NCI-H526 treated with DMSO at 0.1 percent for 48 hours (cell line): ENCODE measurements at regions not wholly inside any gene's neighbourhood (a gene's known extent, or its start where the extent isn't known, plus 50 kb on each side); places are given as distances from the start of the nearest gene placed in this dataset.
"Not testable (repeated sequence)": the region's sequence is repeated elsewhere in the genome, so short reads cannot be mapped to it uniquely, and the experiment has no call there.

Experiments used
- DNase-seq: peaks from one replicate; lab custom pipeline; 2025; lab: John Stamatoyannopoulos, UW

- not testable (repeated sequence) for DNase-seq
Measured at GRCh38 chr7:15054304-15054703, 151.8 kb upstream of the DGKB start.

DNA sequence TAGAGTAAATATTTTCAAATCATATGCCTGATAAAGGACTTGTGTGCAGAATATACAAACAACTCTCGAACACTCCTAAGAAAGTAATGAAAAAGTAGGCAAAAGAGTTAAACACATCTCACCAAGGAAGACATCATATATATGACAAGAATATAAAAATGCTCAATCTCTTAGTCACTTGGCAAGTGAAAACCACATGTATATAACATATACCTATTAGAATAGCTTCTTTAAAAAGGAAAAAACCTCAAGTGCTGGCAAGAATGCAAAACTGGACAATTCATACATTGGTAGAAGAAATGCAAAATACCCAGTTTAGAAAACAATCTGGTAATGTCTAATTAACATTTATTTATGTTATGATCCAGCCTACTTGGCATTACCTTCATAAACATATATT, 146.6 kb upstream of the DGKB start:
- DNase-seq, result no peak

- DNase-seq, result no peak
Measured at GRCh38 chr7:15046861-15047260, 144.3 kb upstream of the DGKB start.

DNA sequence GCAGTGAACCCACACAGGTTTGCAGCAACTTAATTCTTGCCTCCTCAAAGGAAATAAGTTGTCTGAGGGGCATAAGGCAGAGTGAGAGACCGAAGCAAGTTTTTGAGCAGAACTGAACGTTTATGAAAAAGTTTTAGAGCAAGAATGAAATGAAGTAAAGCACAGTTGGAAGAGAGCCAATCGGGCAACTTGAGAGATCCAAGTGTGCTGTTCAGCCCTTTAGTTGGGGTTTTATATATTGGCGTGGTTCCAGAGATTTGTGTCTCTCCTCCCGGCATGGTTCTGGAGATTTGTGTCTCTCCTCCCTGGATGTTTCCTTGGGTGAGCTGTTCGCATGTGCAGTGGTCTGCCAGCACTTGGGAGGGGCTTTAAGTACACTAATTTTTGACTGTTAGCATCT, 141.4 kb upstream of the DGKB start:
- no peak for DNase-seq

GRCh38 chr7:15042285-15043065, 139.9 kb upstream of the DGKB start:
- no peak for DNase-seq

- DNase-seq, result no peak
Measured at GRCh38 chr7:15041226-15041625, 138.7 kb upstream of the DGKB start.

DNA sequence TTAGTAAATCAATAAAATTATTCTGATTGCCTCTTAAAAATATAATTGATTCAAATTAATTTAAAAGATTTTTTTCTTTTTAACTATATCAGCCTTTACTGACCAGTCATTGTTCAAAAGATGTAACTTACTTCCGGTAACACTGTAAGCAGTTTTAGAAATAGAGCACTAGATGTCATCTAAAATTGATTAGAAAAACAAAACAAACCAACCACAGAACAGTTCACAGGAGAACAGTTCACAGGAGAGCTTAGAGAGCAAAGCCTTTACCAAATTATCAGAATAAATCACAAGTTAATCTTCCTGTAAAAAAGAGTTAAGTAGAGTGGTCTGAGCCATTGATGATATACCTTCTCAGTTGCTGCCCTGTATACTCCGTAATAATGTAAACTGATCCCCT, 133.3 kb upstream of the DGKB start:
- DNase-seq, result no peak

- DNase-seq, result no peak
Measured at GRCh38 chr7:15033039-15033438, 130.5 kb upstream of the DGKB start.

GRCh38 chr7:15018981-15019380, 116.4 kb upstream of the DGKB start:
- DNase-seq, result no peak

GRCh38 chr7:15016766-15017165, 114.2 kb upstream of the DGKB start:
- no peak for DNase-seq

DNA sequence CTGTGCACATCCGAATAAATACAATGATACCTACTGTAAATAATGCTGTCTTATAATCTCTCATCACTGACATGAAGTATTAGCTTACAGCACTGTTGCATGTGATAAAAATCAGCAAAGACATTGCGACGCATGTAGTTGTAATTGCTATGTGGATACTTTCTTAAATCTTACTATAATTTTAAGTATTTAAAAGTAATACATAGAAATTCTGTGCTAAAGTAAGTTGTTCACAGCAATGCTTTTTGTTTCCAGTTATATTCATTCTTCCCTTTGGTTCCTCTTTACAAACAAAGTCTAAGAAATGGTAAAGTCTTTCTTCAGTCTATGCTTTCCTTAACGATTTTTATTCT, 113.7 kb upstream of the DGKB start:
- no peak for DNase-seq

DNA sequence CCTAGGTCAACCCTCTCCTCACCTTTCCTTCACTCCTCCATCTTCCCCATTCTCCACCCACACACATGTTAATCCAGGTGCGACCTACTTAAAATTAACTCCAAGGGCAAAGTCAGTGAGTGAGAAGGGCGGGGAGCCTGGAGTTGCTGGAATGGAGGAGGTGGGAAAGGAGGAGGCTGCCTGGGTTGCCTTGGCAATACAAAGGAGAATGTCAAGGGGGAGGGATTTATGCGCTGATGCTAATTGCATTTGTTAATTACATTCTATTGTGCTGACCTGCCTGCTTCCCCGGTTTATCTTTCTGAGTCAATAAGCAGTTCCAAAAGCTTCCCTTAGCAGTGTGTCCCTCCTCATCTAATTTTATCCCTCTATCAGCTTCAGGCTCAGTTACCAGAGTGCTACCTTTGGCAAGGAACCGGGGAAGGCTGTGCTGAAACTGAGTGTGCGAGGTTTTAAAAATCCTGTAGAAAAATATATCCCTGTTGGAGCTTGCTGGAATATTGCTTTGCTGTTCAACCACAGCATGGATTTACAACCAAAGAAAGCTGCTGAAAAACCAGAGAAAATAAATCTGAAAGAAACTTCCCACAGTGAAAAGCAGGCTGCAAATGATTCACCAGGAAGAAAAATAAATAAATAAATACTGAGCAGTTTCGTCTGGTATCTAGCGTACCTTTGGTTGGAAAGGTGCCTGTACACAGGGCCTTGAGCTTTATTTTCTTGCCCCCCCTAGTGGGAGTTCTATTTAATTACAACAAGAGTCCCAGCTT, 113.2 kb upstream of the DGKB start:
- DNase-seq, result peak; percentile 58

DNA sequence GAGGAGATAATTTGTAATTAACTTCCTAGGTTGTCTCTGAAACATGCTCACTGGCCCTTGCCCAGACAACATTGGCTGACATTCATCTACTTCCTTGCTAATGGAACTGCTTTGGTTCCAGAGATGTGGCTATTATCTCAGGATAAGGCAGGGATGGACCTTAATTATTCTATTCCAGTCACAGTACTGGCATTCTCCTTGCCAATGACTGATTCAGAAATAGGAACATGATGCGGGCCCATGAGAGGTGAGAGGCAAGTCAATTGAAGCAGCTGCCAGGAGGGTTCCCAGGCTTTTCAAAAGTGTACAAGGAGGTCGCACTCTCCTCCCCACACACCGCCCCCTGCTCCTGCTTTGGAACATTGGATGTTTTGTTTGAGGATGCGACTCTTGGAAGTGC, 109.6 kb upstream of the DGKB start:
- no peak for DNase-seq

DNA sequence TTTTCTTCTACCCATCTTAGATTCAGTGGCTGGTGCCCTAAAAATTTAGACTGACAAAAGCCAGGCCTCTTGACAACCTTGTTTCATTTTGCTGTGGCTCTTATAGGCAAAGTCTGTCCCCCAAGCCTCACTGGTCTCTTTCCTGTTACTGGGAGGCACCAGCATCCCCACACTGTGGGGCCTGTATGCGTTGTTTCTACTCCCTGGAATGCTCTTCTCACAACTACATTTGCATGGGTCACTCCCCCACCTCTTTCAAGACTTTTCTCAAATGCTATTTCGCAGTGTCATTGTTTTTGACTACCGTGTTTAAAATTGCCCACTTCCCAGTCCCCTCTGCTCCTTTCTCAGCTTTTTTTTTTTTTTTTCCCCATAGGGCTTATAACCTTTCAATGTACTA, 108.7 kb upstream of the DGKB start:
- DNase-seq, result no peak

- peak; percentile 8 for DNase-seq
Measured at GRCh38 chr7:15007507-15007906, 105.0 kb upstream of the DGKB start.

- no peak for DNase-seq
Measured at GRCh38 chr7:15005672-15006071, 103.1 kb upstream of the DGKB start.

- DNase-seq, result no peak
Measured at GRCh38 chr7:15000157-15000556, 97.6 kb upstream of the DGKB start.

DNA sequence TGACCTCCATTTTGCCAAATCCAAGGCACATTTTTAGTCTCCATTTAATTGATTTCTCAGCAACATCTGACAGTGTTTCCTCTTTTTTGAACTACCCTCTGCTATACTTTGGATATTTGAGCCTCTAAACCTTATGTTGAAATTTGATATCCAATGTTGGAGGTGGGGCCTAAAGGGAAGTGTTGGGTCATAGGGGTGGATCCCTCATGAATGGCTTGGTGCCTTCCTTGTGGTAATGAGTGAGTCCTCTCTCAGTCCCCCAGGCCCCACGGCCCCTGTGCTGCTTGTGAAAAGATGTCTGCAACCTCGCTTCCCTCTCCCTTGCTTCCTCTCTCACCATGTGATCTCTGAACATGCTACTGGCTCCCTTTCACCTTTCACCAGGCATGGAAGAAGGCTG, 96.8 kb upstream of the DGKB start:
- DNase-seq, result no peak

DNA sequence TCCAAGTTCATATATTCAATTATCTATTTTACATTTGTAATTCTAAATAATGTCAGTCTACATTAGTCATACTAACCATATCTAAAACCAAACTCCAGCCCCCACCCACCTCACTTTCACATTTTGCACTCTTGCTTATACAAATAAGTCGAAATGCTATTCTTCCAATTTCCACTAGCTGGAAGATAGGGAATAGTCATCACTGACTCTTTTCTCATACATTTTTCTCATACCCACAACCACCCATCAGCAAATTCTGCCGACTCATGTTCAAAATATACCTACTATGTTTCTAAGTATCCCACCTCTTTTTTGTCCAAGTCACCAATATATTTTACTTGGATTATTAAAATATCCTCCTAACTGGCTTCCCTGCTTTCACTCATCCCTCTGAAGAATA, 93.2 kb upstream of the DGKB start:
- no peak for DNase-seq

- no peak for DNase-seq
Measured at GRCh38 chr7:14988941-14989340, 86.4 kb upstream of the DGKB start.

- no peak for DNase-seq
Measured at GRCh38 chr7:14978687-14979086, 76.1 kb upstream of the DGKB start.

DNA sequence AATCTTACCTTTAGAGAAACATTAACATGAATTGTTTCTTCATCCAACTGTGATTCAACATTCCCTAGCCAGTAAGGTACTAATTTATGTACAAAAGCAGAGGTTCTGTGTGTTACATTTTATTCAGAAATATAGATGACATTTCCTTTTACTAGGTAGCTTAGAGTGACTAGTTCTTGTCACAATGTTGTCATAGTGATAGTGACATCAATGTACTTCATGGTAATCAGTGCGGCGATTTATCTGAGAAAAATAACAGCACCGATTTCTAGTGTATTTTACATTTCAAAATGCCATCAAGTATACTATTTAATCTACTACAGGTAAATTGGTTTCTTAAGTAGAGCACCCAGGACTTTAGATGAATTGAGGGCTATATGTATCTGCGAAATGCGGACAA, 72.1 kb upstream of the DGKB start:
- DNase-seq, result no peak

DNA sequence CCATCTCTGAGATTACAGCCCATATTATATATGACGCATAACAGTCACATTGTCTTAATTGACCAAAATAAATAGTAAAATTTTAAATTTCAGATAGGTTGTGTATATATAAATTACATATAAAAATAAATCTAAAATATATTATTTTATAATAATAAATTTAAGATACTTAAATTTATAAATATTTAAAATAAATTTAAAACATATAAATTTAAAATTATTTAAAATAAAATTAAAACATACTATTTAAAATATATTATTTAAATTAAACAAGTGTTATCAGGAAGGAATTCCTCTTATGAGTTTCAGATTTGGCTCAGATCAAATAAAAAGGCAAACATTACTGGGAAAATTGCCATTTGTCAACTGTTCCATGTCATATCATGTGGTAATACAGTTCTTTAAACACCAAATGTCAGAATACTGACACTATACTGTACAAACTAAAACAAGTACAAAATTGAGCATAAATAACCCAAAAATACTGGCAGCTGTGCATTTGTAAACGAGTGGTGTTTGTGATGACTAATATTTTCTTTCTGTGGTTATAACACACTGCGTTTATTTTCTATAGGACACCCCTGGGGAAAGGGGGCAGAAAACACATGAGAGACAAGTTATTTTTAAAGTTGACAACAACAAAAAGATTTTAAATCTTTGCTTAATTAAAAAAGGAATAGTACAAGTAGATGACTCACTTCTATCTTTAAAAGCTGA, 71.3 kb upstream of the DGKB start:
- DNase-seq, result no peak
